HepG2 (cell line): ENCODE measurements at regions not wholly inside any gene's neighbourhood (a gene's known extent, or its start where the extent isn't known, plus 50 kb on each side); places are given as distances from the start of the nearest gene placed in this dataset.

Experiments used
- ATAC-seq: fragments of 200-7000 bp; cut with Tn5 transposase; 3 replicates; pipeline ENCODE4 v1.9.1; 2020; ENCODE audit warnings: mild to moderate bottlenecking, moderate library complexity
- BruUV-seq: library from RNA; stranded (reverse); fragments of 400-500 nt; replicated peaks from 2 replicates; lab custom pipeline; 2021; lab: Mats Ljungman, UMichigan
- CTCF ChIA-PET: fragments of 300-600 bp; formaldehyde crosslinking; extraction: SDS; loops from one replicate; lab custom pipeline; 2021; ENCODE audit warnings: low total read pairs, inconsistent platforms, low intra/inter-chr PET ratio; lab: Yijun Ruan, JAX
- POLR2A ChIA-PET: fragments of 350-600 bp; sonication (Branson Sonifier 250); formaldehyde crosslinking; loops from one replicate; lab custom pipeline; 2020; ENCODE audit warnings: antibody characterized with exemption, inconsistent platforms; lab: Yijun Ruan, JAX
- DNase-seq: peaks from one replicate; pipeline ENCODE4 v3.0.0-alpha.2; 2015; ENCODE audit warnings: low spot score
- FAIRE-seq: peaks from 3 replicates; lab custom pipeline; 2011; peaks lifted over from hg19 to GRCh38; lab: Jason Lieb, UNC
- H2AFZ ChIP-seq: one replicate; pipeline ENCODE4 v1.6.1; 2011; ENCODE audit warnings: low read length, inconsistent platforms
- H3K27ac ChIP-seq: fragments of 300-600 bp; 3 replicates; pipeline ENCODE4 v1.8.0; 2011; ENCODE audit warnings: mixed run types, mild to moderate bottlenecking, mixed read lengths, low read length, inconsistent platforms; ENCODE audit not compliant: insufficient read depth; ENCODE audit errors: extremely low read length
- H3K27me3 ChIP-seq, 2 experiments: fragments of 200-600 bp in 1 of 2; 2 replicates in 1 of 2; 3 replicates in 1 of 2; pipeline versions ENCODE4 v1.6.0 to v1.8.0; 2011; ENCODE audit warnings: low read length in 2 of 2, mild to moderate bottlenecking in 2 of 2, moderate library complexity in 2 of 2, inconsistent platforms in 1 of 2; ENCODE audit not compliant: insufficient read depth in 2 of 2, control insufficient read depth in 1 of 2
- H3K36me3 ChIP-seq, 2 experiments: fragments of 200-600 bp in 1 of 2; replicated peaks in 1 of 2; 2 replicates in 1 of 2; 3 replicates in 1 of 2; pipeline versions ENCODE4 v1.5.1 to v1.8.0; 2011; ENCODE audit warnings: low read length in 2 of 2, inconsistent platforms in 1 of 2; ENCODE audit not compliant: insufficient read depth in 2 of 2, control insufficient read depth in 1 of 2
- H3K4me1 ChIP-seq: 2 replicates; pipeline ENCODE4 v1.5.1; 2012; ENCODE audit warnings: low read length, inconsistent platforms; ENCODE audit not compliant: insufficient read depth
- H3K4me2 ChIP-seq: 2 replicates; pipeline ENCODE4 v1.6.0; 2011; ENCODE audit warnings: low read depth, low read length, inconsistent platforms
- H3K4me3 ChIP-seq, 3 experiments: fragments of 200-600 bp in 1 of 3; sonication (generic), shearing (Covaris generic) in 1 of 3; replicated peaks in 1 of 3; 2 replicates each; pipeline ENCODE4 v1.5.1; 2011 to 2016; ENCODE audit warnings: low read length in 3 of 3, inconsistent platforms in 2 of 3, low read depth in 2 of 3, mild to moderate bottlenecking in 2 of 3, control low read depth in 1 of 3, mixed read lengths in 1 of 3; ENCODE audit not compliant: insufficient read depth in 1 of 3
- H3K79me2 ChIP-seq: one replicate; pipeline ENCODE4 v1.6.1; 2011; ENCODE audit warnings: low read length, inconsistent platforms; ENCODE audit not compliant: insufficient read depth
- H3K9ac ChIP-seq: 2 replicates; pipeline ENCODE4 v1.6.0; 2011; ENCODE audit warnings: mild to moderate bottlenecking, low read depth, low read length, inconsistent platforms; ENCODE audit not compliant: insufficient read depth
- H3K9me3 ChIP-seq: 2 replicates; pipeline ENCODE4 v1.5.1; 2012; ENCODE audit warnings: mild to moderate bottlenecking, low read length
- H4K20me1 ChIP-seq: 2 replicates; pipeline ENCODE4 v1.6.0; 2011; ENCODE audit warnings: inconsistent platforms, mild to moderate bottlenecking, low read length, moderate library complexity; ENCODE audit not compliant: insufficient read depth
- AHDC1 ChIP-seq: sonication (generic); formaldehyde crosslinking; IDR thresholded peaks from 2 replicates; pipeline ENCODE4 v1.5.1; 2020; ENCODE audit warnings: mild to moderate bottlenecking, missing genetic modification reagents, borderline replicate concordance
- FUBP1 ChIP-seq: sonication (generic); formaldehyde crosslinking; IDR thresholded peaks from 2 replicates; pipeline ENCODE4 v1.5.1; 2020; ENCODE audit warnings: missing genetic modification reagents, mild to moderate bottlenecking, borderline replicate concordance
- NONO ChIP-seq, 2 experiments: fragments of 450-650 bp in 1 of 2; sonication (generic) in 1 of 2; formaldehyde crosslinking in 1 of 2; IDR thresholded peaks in 1 of 2; conservative IDR thresholded peaks in 1 of 2; 2 replicates each; pipeline versions ENCODE4 v1.6.1 to v1.8.0; 2017 to 2022; ENCODE audit warnings: mild to moderate bottlenecking in 1 of 2, missing genetic modification reagents in 1 of 2, moderate library complexity in 1 of 2
- SALL2 ChIP-seq: sonication (generic); formaldehyde crosslinking; IDR thresholded peaks from 2 replicates; pipeline ENCODE4 v1.8.1; 2023; ENCODE audit warnings: mild to moderate bottlenecking, missing genetic modification reagents, inconsistent platforms
- WGBS: methylation state at CpG from one replicate; pipeline ENCODE4 v1.1.6; 2017; ENCODE audit warnings: low lambda C conversion rate; 5-methylcytosine and 5-hydroxymethylcytosine counted together
- in situ Hi-C: cut with HindIII; loops from 2 replicates; pipeline ENCODE4 v1.10.0; 2017; ENCODE audit warnings: low pct_unique_long_range_greater_than_20kb; ENCODE audit not compliant: extremely low pct_ligation_motif_present
- intact Hi-C: fragments of 100-400 bp; cut with micrococcal nuclease; formaldehyde crosslinking; loops from one replicate; pipeline ENCODE4 v1.10.0; 2022; ENCODE audit not compliant: unreplicated experiment
- TF ChIP-seq, protein P1 (sequence below), 2 experiments: fragments of 450-650 bp in 1 of 2; sonication (generic) in 1 of 2; formaldehyde crosslinking in 1 of 2; IDR thresholded peaks; 2 replicates each; pipeline versions ENCODE4 v1.6.1 to v1.8.0; 2016 to 2022; ENCODE audit warnings: antibody characterized with exemption in 1 of 2, mild to moderate bottlenecking in 1 of 2, missing genetic modification reagents in 1 of 2

DNA sequence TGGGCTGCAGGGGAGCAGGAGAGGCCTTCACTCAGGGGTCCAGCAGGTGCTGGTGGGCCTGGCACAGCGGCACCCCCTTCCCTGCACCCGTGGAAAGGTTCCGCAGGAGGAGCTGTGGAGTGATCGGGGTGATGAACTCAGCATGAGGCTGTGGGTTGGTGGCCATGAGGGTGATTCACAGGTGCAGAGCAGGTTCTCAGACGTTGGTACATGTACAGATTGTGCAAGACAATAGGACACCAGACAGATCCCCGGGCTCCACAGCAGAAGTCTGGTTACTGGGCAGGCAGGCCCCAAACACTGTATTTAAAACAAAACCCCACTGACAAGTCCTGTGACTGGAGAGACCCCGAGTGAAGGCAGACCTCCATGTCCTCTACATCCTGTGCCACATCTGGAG lies 151.6 kb upstream of the CDH4 start:
- H4K20me1 ChIP-seq = no peaks in the 10 kb centered on the region
- H3K9ac ChIP-seq = no peak overlapping the region
- H3K79me2 ChIP-seq = no peaks in the 10 kb centered on the region
- in situ Hi-C loops = no loop called here
- FAIRE-seq (no peak), DNase-seq (no peak), ATAC-seq (no peak; the same call in 2 of the 3 replicates)
- no peak overlapping the region for H3K27ac ChIP-seq
- no peak overlapping the region for H3K4me2 ChIP-seq
- no peaks in the 10 kb centered on the region for H3K36me3 ChIP-seq
- H3K4me3 ChIP-seq = no peak overlapping the region
- ChIA-PET CTCF (no interaction called here), POLR2A (no interaction called here)
- H2AFZ ChIP-seq = no peak overlapping the region
- BruUV-seq = no TSS peak
- peaks cover 0 to 7% of the 10 kb centered on the region in 2 experiments; a peak in 2 of 5 replicates for H3K27me3 ChIP-seq
- intact Hi-C loops = no loop called here
- H3K4me1 ChIP-seq = no peaks in the 10 kb centered on the region
- H3K9me3 ChIP-seq = peaks cover 24% of the 10 kb centered on the region; the same call in 1 of the 2 replicates
- 30% methylated on average over 7 of the region's 7 CpGs for WGBS
- TF ChIP-seq, protein P1, sequence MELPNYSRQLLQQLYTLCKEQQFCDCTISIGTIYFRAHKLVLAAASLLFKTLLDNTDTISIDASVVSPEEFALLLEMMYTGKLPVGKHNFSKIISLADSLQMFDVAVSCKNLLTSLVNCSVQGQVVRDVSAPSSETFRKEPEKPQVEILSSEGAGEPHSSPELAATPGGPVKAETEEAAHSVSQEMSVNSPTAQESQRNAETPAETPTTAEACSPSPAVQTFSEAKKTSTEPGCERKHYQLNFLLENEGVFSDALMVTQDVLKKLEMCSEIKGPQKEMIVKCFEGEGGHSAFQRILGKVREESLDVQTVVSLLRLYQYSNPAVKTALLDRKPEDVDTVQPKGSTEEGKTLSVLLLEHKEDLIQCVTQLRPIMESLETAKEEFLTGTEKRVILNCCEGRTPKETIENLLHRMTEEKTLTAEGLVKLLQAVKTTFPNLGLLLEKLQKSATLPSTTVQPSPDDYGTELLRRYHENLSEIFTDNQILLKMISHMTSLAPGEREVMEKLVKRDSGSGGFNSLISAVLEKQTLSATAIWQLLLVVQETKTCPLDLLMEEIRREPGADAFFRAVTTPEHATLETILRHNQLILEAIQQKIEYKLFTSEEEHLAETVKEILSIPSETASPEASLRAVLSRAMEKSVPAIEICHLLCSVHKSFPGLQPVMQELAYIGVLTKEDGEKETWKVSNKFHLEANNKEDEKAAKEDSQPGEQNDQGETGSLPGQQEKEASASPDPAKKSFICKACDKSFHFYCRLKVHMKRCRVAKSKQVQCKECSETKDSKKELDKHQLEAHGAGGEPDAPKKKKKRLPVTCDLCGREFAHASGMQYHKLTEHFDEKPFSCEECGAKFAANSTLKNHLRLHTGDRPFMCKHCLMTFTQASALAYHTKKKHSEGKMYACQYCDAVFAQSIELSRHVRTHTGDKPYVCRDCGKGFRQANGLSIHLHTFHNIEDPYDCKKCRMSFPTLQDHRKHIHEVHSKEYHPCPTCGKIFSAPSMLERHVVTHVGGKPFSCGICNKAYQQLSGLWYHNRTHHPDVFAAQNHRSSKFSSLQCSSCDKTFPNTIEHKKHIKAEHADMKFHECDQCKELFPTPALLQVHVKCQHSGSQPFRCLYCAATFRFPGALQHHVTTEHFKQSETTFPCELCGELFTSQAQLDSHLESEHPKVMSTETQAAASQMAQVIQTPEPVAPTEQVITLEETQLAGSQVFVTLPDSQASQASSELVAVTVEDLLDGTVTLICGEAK (IDR thresholded peaks at IDR 0.05) = no peak
- TF ChIP-seq, protein P1 (CRISPR knock-in tag; IDR thresholded peaks at IDR 0.05) = no peak
- no peak for TF ChIP-seq FUBP1 (CRISPR knock-in tag)
- no peak for TF ChIP-seq NONO (IDR thresholded peaks at IDR 0.05)
- TF ChIP-seq NONO (CRISPR knock-in tag; conservative IDR thresholded peaks at IDR 0.05) = no peak
- no peak for TF ChIP-seq AHDC1 (CRISPR knock-in tag)
- no peak for TF ChIP-seq SALL2 (CRISPR knock-in tag)
